Mucosa of descending colon (tissue), 3 donors: ENCODE measurements at regions not wholly inside any gene's neighbourhood (a gene's known extent, or its start where the extent isn't known, plus 50 kb on each side); places are given as distances from the start of the nearest gene placed in this dataset.
A peak's percentile ranks its signal among the peaks of the same experiment; 100 is the strongest.

ENCODE experiments used
- ATAC-seq: fragments of 200-7000 bp; cut with Tn5 transposase; one replicate; pipeline ENCODE4 v1.9.1; 2020; ENCODE audit warnings: mild to moderate bottlenecking, moderate library complexity
- DNase-seq, 3 donors: peaks; one replicate each; pipeline ENCODE4 v3.0.0-alpha.2; 2020
- H3K36me3 ChIP-seq: fragments of 200-600 bp; one replicate; pipeline ENCODE4 v1.8.0; 2021; ENCODE audit warnings: low read depth, mild to moderate bottlenecking
- H3K4me1 ChIP-seq: fragments of 200-600 bp; one replicate; pipeline ENCODE4 v1.8.0; 2021; ENCODE audit warnings: low read depth, mild to moderate bottlenecking
- H3K4me3 ChIP-seq: fragments of 200-600 bp; one replicate; pipeline ENCODE4 v1.8.0; 2021; ENCODE audit warnings: mild to moderate bottlenecking
- H3K9me3 ChIP-seq: fragments of 200-600 bp; one replicate; pipeline ENCODE4 v1.8.0; 2021; ENCODE audit warnings: mild to moderate bottlenecking
- CTCF ChIP-seq: fragments of 200-600 bp; IDR thresholded peaks from one replicate; pipeline ENCODE4 v1.8.0; 2022; ENCODE audit warnings: antibody characterized with exemption, mild to moderate bottlenecking
- intact Hi-C, 2 donors: fragments of 100-400 bp; cut with DNase I in 1 of 2; cut with micrococcal nuclease in 1 of 2; formaldehyde crosslinking; loops; one replicate each; pipeline versions ENCODE4 v1.11.0 to v1.11.1; 2022; cut with DNase I, micrococcal nuclease
- donor health status: DM: no; HTN: no; CAD: no; lungs with moderate emphysema.
- donor health status: DM: no; HTN: no; CAD: no.
- donor health status: DM: no; HTN: yes; CAD: no.

DNA sequence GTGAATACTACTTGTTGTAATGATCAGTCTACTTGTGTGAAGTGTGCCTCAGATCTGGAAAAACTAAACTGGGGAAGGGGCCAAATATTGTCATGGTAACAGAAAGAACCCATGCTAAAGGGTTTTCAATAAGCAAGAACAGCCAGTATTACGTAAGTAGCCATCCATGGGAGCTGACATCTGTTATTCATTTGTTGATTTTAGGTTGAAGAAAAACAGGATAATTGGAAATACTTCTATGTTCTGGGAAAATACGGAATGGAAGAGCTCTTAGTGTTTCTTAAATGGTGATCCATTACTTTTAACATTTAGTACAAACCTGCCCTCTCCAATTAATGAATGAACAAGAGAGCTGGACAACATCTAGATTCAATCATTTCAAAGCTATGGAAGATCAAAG, 485.8 kb downstream of the NTRK2 start:
- Histone ChIP-seq H3K4me1 (no peaks in the 10 kb centered on the region), H3K4me3 (no peak overlapping the region), H3K9me3 (no peaks in the 10 kb centered on the region), H3K36me3 (no peaks in the 10 kb centered on the region)
- no peak for TF ChIP-seq CTCF
- intact Hi-C loops = loop anchor here in 1 of 2 donors (10.0 kb wide), 1 partner anchor 61 kb away; no protein-coding TSS in a partner anchor
- no peak for DNase-seq
- ATAC-seq = no peak

- no peaks in the 10 kb centered on the region for H3K36me3 ChIP-seq
- H3K4me1 ChIP-seq = no peaks in the 10 kb centered on the region
- intact Hi-C loops = loop anchor here in 1 of 2 donors (10.0 kb wide), 1 partner anchor 57 kb away; no protein-coding TSS in a partner anchor
- H3K4me3 ChIP-seq = no peak overlapping the region
- ATAC-seq (no peak), DNase-seq (no peak)
- TF ChIP-seq CTCF = no peak
- H3K9me3 ChIP-seq = no peaks in the 10 kb centered on the region
Observed at GRCh38 chr9:85151741-85152140, 482.2 kb downstream of the NTRK2 start.

GRCh38 chr9:85151162-85151561, 481.6 kb downstream of the NTRK2 start:
- ATAC-seq (no peak), DNase-seq (no peak)
- H3K36me3 ChIP-seq = no peaks in the 10 kb centered on the region
- intact Hi-C loops = loop anchor here in 1 of 2 donors (10.0 kb wide), 1 partner anchor 56 kb away; no protein-coding TSS in a partner anchor
- no peaks in the 10 kb centered on the region for H3K4me1 ChIP-seq
- no peaks in the 10 kb centered on the region for H3K9me3 ChIP-seq
- H3K4me3 ChIP-seq = no peak overlapping the region
- no peak for TF ChIP-seq CTCF

DNA sequence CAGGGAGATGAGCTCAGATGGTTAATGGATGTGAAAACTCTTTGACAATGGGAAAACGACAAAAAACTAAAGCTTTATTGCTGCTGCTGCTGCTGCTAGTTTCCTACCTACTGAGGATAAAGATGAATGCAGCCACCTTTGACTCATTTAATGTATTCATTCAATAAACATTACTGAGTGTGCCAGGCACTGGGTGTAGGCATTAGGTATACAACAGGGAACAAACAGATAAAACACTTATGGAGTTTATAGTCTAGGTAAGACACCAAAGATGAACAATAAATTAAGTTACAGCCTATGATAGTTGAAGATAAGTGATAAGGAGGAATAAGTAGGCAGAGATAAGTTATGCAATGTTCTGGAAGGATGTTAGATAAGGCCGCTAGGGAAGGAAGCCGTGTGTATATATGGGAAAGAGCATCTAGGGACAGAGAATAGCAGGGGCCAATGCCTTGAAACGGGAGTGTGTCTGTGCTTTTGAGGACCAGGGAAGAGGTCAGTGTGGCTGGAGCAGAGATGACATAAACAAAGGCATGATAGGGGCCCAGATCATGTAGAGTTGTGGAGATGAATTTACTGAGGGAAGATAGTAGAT, 477.6 kb downstream of the NTRK2 start:
- ATAC-seq = peak; percentile 85
- Histone ChIP-seq H3K36me3 (no peaks in the 10 kb centered on the region), H3K4me3 (no peak overlapping the region), H3K4me1 (no peaks in the 10 kb centered on the region), H3K9me3 (no peaks in the 10 kb centered on the region)
- intact Hi-C loops = loop anchor here in 1 of 2 donors (10.0 kb wide), 1 partner anchor 752 kb away; no protein-coding TSS in a partner anchor
- no peak for TF ChIP-seq CTCF
- DNase-seq = no peak

GRCh38 chr9:85142968-85143367, 473.4 kb downstream of the NTRK2 start:
- Histone ChIP-seq H3K4me1 (no peaks in the 10 kb centered on the region), H3K9me3 (no peaks in the 10 kb centered on the region), H3K36me3 (no peaks in the 10 kb centered on the region), H3K4me3 (no peak overlapping the region)
- peak; percentile 27 for TF ChIP-seq CTCF
- DNase-seq (no peak), ATAC-seq (peak; percentile 70)
- intact Hi-C loops = loop anchor here in 1 of 2 donors (10.0 kb wide), 1 partner anchor 748 kb away; no protein-coding TSS in a partner anchor
